ENCODE measurements at regions not wholly inside any gene's neighbourhood (a gene's known extent, or its start where the extent isn't known, plus 50 kb on each side); places are given as distances from the start of the nearest gene placed in this dataset.

DNA sequence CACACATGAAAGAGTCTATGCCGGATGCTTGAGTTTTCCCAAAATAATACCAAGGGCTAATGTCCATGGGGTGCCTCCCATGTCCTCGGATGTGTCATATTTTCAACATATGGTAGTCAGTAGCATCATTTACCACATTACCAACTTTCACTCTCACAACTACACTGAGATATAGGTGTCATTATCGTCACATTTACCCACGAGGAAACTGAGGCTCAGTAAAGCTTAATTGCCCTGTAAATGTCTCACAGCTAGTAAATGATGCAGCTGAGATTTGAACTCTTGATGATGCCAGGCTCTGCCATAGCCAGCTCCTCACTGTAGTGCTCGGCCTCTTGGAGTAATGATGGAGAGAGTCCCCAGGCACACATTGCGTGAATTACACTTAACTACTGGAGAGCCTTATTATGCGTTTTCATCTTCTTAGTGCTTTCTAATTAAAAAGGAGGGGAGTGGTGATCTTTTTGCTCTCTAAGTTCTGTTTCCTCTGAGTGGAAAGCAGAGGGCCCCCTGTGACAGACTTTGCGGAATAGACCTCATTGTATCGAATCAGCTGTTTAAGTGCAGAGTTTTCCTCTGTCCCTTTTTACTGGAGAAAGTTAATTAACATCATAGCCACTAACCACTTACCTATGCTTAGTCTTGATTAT lies 142.0 kb upstream of the SLCO3A1 start:
- TF ChIP-seq EP300 (IDR thresholded peaks at IDR 0.05; ENCODE audit: borderline replicate concordance in 1 of 2, control insufficient read depth in 1 of 2, low read depth in 2 of 2, low read length in 2 of 2): no peak
- TF ChIP-seq, protein P1, sequence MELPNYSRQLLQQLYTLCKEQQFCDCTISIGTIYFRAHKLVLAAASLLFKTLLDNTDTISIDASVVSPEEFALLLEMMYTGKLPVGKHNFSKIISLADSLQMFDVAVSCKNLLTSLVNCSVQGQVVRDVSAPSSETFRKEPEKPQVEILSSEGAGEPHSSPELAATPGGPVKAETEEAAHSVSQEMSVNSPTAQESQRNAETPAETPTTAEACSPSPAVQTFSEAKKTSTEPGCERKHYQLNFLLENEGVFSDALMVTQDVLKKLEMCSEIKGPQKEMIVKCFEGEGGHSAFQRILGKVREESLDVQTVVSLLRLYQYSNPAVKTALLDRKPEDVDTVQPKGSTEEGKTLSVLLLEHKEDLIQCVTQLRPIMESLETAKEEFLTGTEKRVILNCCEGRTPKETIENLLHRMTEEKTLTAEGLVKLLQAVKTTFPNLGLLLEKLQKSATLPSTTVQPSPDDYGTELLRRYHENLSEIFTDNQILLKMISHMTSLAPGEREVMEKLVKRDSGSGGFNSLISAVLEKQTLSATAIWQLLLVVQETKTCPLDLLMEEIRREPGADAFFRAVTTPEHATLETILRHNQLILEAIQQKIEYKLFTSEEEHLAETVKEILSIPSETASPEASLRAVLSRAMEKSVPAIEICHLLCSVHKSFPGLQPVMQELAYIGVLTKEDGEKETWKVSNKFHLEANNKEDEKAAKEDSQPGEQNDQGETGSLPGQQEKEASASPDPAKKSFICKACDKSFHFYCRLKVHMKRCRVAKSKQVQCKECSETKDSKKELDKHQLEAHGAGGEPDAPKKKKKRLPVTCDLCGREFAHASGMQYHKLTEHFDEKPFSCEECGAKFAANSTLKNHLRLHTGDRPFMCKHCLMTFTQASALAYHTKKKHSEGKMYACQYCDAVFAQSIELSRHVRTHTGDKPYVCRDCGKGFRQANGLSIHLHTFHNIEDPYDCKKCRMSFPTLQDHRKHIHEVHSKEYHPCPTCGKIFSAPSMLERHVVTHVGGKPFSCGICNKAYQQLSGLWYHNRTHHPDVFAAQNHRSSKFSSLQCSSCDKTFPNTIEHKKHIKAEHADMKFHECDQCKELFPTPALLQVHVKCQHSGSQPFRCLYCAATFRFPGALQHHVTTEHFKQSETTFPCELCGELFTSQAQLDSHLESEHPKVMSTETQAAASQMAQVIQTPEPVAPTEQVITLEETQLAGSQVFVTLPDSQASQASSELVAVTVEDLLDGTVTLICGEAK (IDR thresholded peaks at IDR 0.05; ENCODE audit: borderline replicate concordance): no peak
- no peak for TF ChIP-seq SMC3 (IDR thresholded peaks at IDR 0.05; ENCODE audit: borderline replicate concordance, low read length)
- TF ChIP-seq, protein P2, sequence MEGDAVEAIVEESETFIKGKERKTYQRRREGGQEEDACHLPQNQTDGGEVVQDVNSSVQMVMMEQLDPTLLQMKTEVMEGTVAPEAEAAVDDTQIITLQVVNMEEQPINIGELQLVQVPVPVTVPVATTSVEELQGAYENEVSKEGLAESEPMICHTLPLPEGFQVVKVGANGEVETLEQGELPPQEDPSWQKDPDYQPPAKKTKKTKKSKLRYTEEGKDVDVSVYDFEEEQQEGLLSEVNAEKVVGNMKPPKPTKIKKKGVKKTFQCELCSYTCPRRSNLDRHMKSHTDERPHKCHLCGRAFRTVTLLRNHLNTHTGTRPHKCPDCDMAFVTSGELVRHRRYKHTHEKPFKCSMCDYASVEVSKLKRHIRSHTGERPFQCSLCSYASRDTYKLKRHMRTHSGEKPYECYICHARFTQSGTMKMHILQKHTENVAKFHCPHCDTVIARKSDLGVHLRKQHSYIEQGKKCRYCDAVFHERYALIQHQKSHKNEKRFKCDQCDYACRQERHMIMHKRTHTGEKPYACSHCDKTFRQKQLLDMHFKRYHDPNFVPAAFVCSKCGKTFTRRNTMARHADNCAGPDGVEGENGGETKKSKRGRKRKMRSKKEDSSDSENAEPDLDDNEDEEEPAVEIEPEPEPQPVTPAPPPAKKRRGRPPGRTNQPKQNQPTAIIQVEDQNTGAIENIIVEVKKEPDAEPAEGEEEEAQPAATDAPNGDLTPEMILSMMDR (IDR thresholded peaks at IDR 0.05 in 2 of 3, conservative IDR thresholded peaks at IDR 0.05 in 1 of 3; ENCODE audit: control insufficient read depth in 2 of 3, extremely low read depth in 1 of 3, insufficient read depth in 1 of 3, low read depth in 3 of 3, low read length in 3 of 3): no peak
- TF ChIP-seq, protein P3, sequence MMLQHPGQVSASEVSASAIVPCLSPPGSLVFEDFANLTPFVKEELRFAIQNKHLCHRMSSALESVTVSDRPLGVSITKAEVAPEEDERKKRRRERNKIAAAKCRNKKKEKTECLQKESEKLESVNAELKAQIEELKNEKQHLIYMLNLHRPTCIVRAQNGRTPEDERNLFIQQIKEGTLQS (IDR thresholded peaks at IDR 0.05; ENCODE audit: borderline replicate concordance, extremely low read depth, low read depth, low read length): no peak
- TF ChIP-seq BHLHE40 (IDR thresholded peaks at IDR 0.05; ENCODE audit: borderline replicate concordance in 1 of 2, low read depth in 2 of 2, low read length in 1 of 2): no peak
- no peak for TF ChIP-seq POLR2A (IDR thresholded peaks at IDR 0.05; ENCODE audit: low read depth, low read length)
- TF ChIP-seq SMAD1 (IDR thresholded peaks at IDR 0.05; ENCODE audit: low read depth, partially characterized antibody): no peak
- TF ChIP-seq EZH2 (IDR thresholded peaks at IDR 0.05; ENCODE audit: borderline replicate concordance, control insufficient read depth, low read depth, low read length): no peak
- TF ChIP-seq RAD21 (IDR thresholded peaks at IDR 0.05; ENCODE audit: insufficient read depth, low read depth, low read length): no peak
- TF ChIP-seq MLLT1 (IDR thresholded peaks at IDR 0.05): no peak
- no peak for TF ChIP-seq SIN3A (IDR thresholded peaks at IDR 0.05; ENCODE audit: low read depth, low read length)
- TF ChIP-seq MAX (IDR thresholded peaks at IDR 0.05; ENCODE audit: low read depth, low read length): no peak
